Ascending aorta (tissue), 2 donors: ENCODE measurements at regions not wholly inside any gene's neighbourhood (a gene's known extent, or its start where the extent isn't known, plus 50 kb on each side); places are given as distances from the start of the nearest gene placed in this dataset.
"Not testable (repeated sequence)": the region's sequence is repeated elsewhere in the genome, so short reads cannot be mapped to it uniquely, and the experiment has no call there.

Source experiments
- DNase-seq, 2 donors: peaks; one replicate each; pipeline ENCODE4 v3.0.0-alpha.2; 2019; ENCODE audit warnings: low spot score in 2 of 2
- H3K27ac ChIP-seq, 2 donors: fragments of 200-600 bp; sonication (generic); one replicate each; pipeline ENCODE4 v1.5.1; 2016 to 2017; ENCODE audit warnings: mild to moderate bottlenecking in 1 of 2
- H3K27me3 ChIP-seq: fragments of 200-600 bp; sonication (generic); one replicate; pipeline ENCODE4 v1.5.1; 2017
- H3K36me3 ChIP-seq, 2 donors: fragments of 200-600 bp; sonication (generic); one replicate each; pipeline ENCODE4 v1.5.1; 2016
- H3K4me1 ChIP-seq, 2 donors: fragments of 200-600 bp; sonication (generic); one replicate each; pipeline ENCODE4 v1.5.1; 2016 to 2017; ENCODE audit warnings: mild to moderate bottlenecking in 1 of 2
- H3K4me3 ChIP-seq, 2 donors: fragments of 200-600 bp; sonication (generic); one replicate each; pipeline ENCODE4 v1.5.1; 2016 to 2017; ENCODE audit warnings: mild to moderate bottlenecking in 1 of 2
- H3K9me3 ChIP-seq, 2 donors: fragments of 200-600 bp; sonication (generic); one replicate each; pipeline ENCODE4 v1.5.1; 2016
- intact Hi-C: fragments of 100-400 bp; cut with DNase I; formaldehyde crosslinking; loops from one replicate; pipeline ENCODE4 v1.15.1; 2023

GRCh38 chr16:32187918-32188669, 65.0 kb upstream of the TP53TG3D start:
- H3K4me3 ChIP-seq, H3K4me1 ChIP-seq, H3K36me3 ChIP-seq, intact Hi-C loops, H3K27ac ChIP-seq, H3K9me3 ChIP-seq, H3K27me3 ChIP-seq, DNase-seq: not testable (repeated sequence)

DNA sequence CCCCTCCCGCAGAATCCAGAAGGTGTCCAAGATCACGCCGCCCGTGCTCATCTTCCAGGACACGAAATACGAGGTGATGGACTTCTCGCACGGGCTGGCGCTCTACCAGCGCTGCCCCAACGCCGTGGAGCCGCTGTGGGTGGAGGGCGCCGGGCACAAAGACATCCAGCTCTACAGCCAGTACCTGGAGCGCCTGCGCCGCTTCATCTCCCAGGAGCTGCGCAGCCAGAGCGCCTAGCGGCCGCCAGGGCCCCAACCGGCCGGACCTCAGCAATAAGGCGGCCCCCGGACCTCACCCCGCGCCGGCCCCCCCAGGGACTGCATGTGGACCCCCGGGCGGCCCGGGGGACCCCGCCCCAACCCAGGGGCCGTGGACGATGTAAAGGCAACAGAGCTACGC, 50.5 kb upstream of the TP53TG3D start:
- intact Hi-C loops, H3K36me3 ChIP-seq, H3K4me3 ChIP-seq, H3K4me1 ChIP-seq, DNase-seq, H3K27me3 ChIP-seq, H3K27ac ChIP-seq, H3K9me3 ChIP-seq: not testable (repeated sequence)
